Thyroid gland (tissue), 4 donors: ENCODE measurements at regions not wholly inside any gene's neighbourhood (a gene's known extent, or its start where the extent isn't known, plus 50 kb on each side); places are given as distances from the start of the nearest gene placed in this dataset.

ENCODE experiments used
- CTCF ChIP-seq, 6 experiments: fragments of 200-600 bp in 3 of 6; fragments of 450-650 bp in 3 of 6; sonication (generic) in 3 of 6; IDR thresholded peaks; one replicate each; pipeline ENCODE4 v1.5.1; 2016 to 2019; ENCODE audit warnings: antibody characterized with exemption in 6 of 6, mild to moderate bottlenecking in 2 of 6, inconsistent platforms in 1 of 6, moderate library complexity in 1 of 6
- POLR2A ChIP-seq, 2 donors: fragments of 450-650 bp; IDR thresholded peaks; one replicate each; pipeline ENCODE4 v1.6.1; 2017; ENCODE audit warnings: antibody characterized with exemption in 2 of 2, mild to moderate bottlenecking in 2 of 2, moderate library complexity in 1 of 2

GRCh38 chr15:93239591-93239990, 150.6 kb upstream of the RGMA start:
- no peak for TF ChIP-seq CTCF (IDR thresholded peaks at IDR 0.05)
- TF ChIP-seq POLR2A (IDR thresholded peaks at IDR 0.05), result no peak
